OCI-LY1 (cell line): ENCODE measurements at regions not wholly inside any gene's neighbourhood (a gene's known extent, or its start where the extent isn't known, plus 50 kb on each side); places are given as distances from the start of the nearest gene placed in this dataset.

ENCODE experiments used
- H2AFZ ChIP-seq: fragments of 200-600 bp; sonication (generic), shearing (Covaris generic); 2 replicates; pipeline ENCODE4 v1.6.0; 2014; ENCODE audit warnings: antibody characterized with exemption, mild to moderate bottlenecking, low read length
- H3F3A ChIP-seq: fragments of 200-600 bp; sonication (generic), shearing (Covaris generic); 2 replicates; pipeline ENCODE4 v1.6.0; 2014; ENCODE audit warnings: mild to moderate bottlenecking, antibody characterized with exemption, low read length, moderate library complexity; ENCODE audit not compliant: insufficient read depth
- H3K27ac ChIP-seq: fragments of 200-600 bp; sonication (generic); 2 replicates; pipeline ENCODE4 v1.5.1; 2014; ENCODE audit warnings: low read length, mixed run types, mild to moderate bottlenecking, low read depth; ENCODE audit not compliant: poor library complexity, severe bottlenecking
- H3K27me3 ChIP-seq: fragments of 200-600 bp; sonication (generic); 2 replicates; pipeline ENCODE4 v1.6.0; 2014; ENCODE audit warnings: antibody characterized with exemption, mild to moderate bottlenecking, low read length, moderate library complexity; ENCODE audit not compliant: insufficient read depth
- H3K36me3 ChIP-seq: fragments of 200-600 bp; sonication (generic); 2 replicates; pipeline ENCODE4 v1.6.1; 2014; ENCODE audit warnings: mild to moderate bottlenecking, antibody characterized with exemption, low read length, moderate library complexity, mixed read lengths; ENCODE audit not compliant: insufficient read depth
- H3K4me1 ChIP-seq: fragments of 200-600 bp; sonication (generic); 2 replicates; pipeline ENCODE4 v1.5.1; 2014; ENCODE audit warnings: mild to moderate bottlenecking, low read length, moderate library complexity; ENCODE audit not compliant: insufficient read depth, severe bottlenecking
- H3K4me2 ChIP-seq: fragments of 200-600 bp; sonication (generic), shearing (Covaris generic); 2 replicates; pipeline ENCODE4 v1.6.1; 2014; ENCODE audit warnings: low read length
- H3K4me3 ChIP-seq: fragments of 200-600 bp; sonication (generic); 2 replicates; pipeline ENCODE4 v1.5.1; 2014; ENCODE audit warnings: low read length, low read depth, mild to moderate bottlenecking, mixed read lengths; ENCODE audit not compliant: poor library complexity, severe bottlenecking
- H3K79me2 ChIP-seq: fragments of 200-600 bp; shearing (Covaris generic); 2 replicates; pipeline ENCODE4 v1.6.1; 2016; ENCODE audit warnings: mixed run types, low read length, mixed read lengths; ENCODE audit not compliant: insufficient read depth
- H3K9ac ChIP-seq: fragments of 200-600 bp; sonication (generic), shearing (Covaris generic); 2 replicates; pipeline ENCODE4 v1.6.1; 2014; ENCODE audit warnings: mild to moderate bottlenecking, low read length, mixed read lengths
- H3K9me2 ChIP-seq: fragments of 200-600 bp; sonication (generic), shearing (Covaris generic); 2 replicates; pipeline ENCODE4 v1.6.1; 2014; ENCODE audit warnings: low read depth, mild to moderate bottlenecking, low read length, mixed read lengths
- H3K9me3 ChIP-seq: fragments of 200-600 bp; shearing (Covaris generic); 2 replicates; pipeline ENCODE4 v1.6.1; 2014; ENCODE audit warnings: low read length, mixed read lengths
- H4K20me1 ChIP-seq: fragments of 200-600 bp; sonication (generic), shearing (Covaris generic); 2 replicates; pipeline ENCODE4 v1.6.0; 2016; ENCODE audit warnings: mild to moderate bottlenecking, low read length; ENCODE audit not compliant: insufficient read depth
- CTCF ChIP-seq: fragments of 200-600 bp; sonication (generic), shearing (Covaris generic); IDR thresholded peaks from 2 replicates; pipeline ENCODE4 v1.5.1; 2017; ENCODE audit warnings: mild to moderate bottlenecking, antibody characterized with exemption, low read length, moderate library complexity, mixed read lengths
- EZH2 ChIP-seq: fragments of 200-600 bp; sonication (generic), shearing (Covaris generic); IDR thresholded peaks from 2 replicates; pipeline ENCODE4 v1.8.0; 2017; ENCODE audit warnings: borderline replicate concordance, mixed run types, mild to moderate bottlenecking, antibody characterized with exemption, low read length, moderate library complexity, mixed read lengths

- no peaks in the 10 kb centered on the region for H3K9me2 ChIP-seq
- H3K4me2 ChIP-seq: no peak overlapping the region
- H3F3A ChIP-seq: no peaks in the 10 kb centered on the region
- TF ChIP-seq EZH2 (no peak), CTCF (no peak)
- H2AFZ ChIP-seq: no peak overlapping the region
- no peaks in the 10 kb centered on the region for H3K36me3 ChIP-seq
- no peaks in the 10 kb centered on the region for H3K27me3 ChIP-seq
- no peaks in the 10 kb centered on the region for H4K20me1 ChIP-seq
- no peak overlapping the region for H3K4me3 ChIP-seq
- H3K9me3 ChIP-seq: no peaks in the 10 kb centered on the region
- no peak overlapping the region for H3K9ac ChIP-seq
- H3K79me2 ChIP-seq: no peaks in the 10 kb centered on the region
- no peaks in the 10 kb centered on the region for H3K4me1 ChIP-seq
- no peak overlapping the region for H3K27ac ChIP-seq
Measured at GRCh38 chr22:34481090-34481489, 560.8 kb upstream of the LARGE1 start.

GRCh38 chr22:34486381-34486780 lies 566.1 kb upstream of the LARGE1 start:
- no peak overlapping the region for H2AFZ ChIP-seq
- H4K20me1 ChIP-seq: no peaks in the 10 kb centered on the region
- H3K79me2 ChIP-seq: no peaks in the 10 kb centered on the region
- no peak overlapping the region for H3K9ac ChIP-seq
- no peak overlapping the region for H3K27ac ChIP-seq
- no peaks in the 10 kb centered on the region for H3K9me2 ChIP-seq
- no peaks in the 10 kb centered on the region for H3F3A ChIP-seq
- no peaks in the 10 kb centered on the region for H3K36me3 ChIP-seq
- H3K27me3 ChIP-seq: no peaks in the 10 kb centered on the region
- H3K9me3 ChIP-seq: no peaks in the 10 kb centered on the region
- H3K4me1 ChIP-seq: no peaks in the 10 kb centered on the region
- no peak overlapping the region for H3K4me3 ChIP-seq
- TF ChIP-seq EZH2: no peak
- TF ChIP-seq CTCF: no peak
- no peak overlapping the region for H3K4me2 ChIP-seq

GRCh38 chr22:34489861-34490260 lies 569.6 kb upstream of the LARGE1 start:
- TF ChIP-seq CTCF (no peak), EZH2 (no peak)
- H3K79me2 ChIP-seq: no peaks in the 10 kb centered on the region
- H4K20me1 ChIP-seq: no peaks in the 10 kb centered on the region
- no peaks in the 10 kb centered on the region for H3K36me3 ChIP-seq
- no peaks in the 10 kb centered on the region for H3K4me1 ChIP-seq
- no peak overlapping the region for H3K9ac ChIP-seq
- H3K27me3 ChIP-seq: no peaks in the 10 kb centered on the region
- no peaks in the 10 kb centered on the region for H3K9me2 ChIP-seq
- H3K4me3 ChIP-seq: no peak overlapping the region
- H2AFZ ChIP-seq: no peak overlapping the region
- H3K4me2 ChIP-seq: no peak overlapping the region
- H3F3A ChIP-seq: no peaks in the 10 kb centered on the region
- no peak overlapping the region for H3K27ac ChIP-seq
- no peaks in the 10 kb centered on the region for H3K9me3 ChIP-seq
